ENCODE measurements at regions not wholly inside any gene's neighbourhood (a gene's known extent, or its start where the extent isn't known, plus 50 kb on each side); places are given as distances from the start of the nearest gene placed in this dataset.
"Not testable (repeated sequence)": the region's sequence is repeated elsewhere in the genome, so short reads cannot be mapped to it uniquely, and the experiment has no call there.

DNA sequence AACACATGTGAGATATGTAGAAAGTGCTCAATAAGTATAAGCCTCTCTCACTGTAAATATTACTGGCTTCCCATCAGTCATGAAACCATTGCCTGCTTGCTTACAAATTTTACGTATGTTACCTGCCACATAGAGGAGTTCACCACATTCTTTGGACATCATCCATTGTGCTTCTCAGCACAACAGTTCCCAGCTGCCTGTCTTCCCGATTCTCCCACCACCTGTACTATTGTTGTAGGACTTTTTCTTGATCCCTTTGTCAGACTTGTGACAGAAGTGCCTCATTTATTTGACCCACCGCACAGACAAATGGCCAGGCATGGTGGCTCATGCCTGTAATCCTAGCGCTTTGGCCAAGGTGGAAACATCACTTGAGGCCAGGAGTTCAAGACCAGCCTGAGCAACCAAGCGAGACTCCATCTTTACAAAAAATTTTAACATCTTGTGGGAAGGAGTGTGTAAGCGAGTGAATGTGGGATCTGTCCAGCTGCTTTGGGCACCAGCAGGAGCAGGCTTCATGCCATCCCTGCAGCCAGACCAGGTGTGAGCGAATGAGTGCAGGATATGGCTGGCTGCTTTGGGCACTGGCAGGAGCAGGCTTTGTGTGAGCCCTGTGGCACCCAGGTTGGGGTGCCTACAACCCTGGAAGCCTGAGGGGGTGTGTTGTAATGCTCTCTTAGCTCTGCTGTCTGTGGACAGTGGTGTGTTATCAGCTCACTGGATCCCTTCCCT is 139.9 kb upstream of the ELL2 start:
- DNase-seq, result no peak

DNA sequence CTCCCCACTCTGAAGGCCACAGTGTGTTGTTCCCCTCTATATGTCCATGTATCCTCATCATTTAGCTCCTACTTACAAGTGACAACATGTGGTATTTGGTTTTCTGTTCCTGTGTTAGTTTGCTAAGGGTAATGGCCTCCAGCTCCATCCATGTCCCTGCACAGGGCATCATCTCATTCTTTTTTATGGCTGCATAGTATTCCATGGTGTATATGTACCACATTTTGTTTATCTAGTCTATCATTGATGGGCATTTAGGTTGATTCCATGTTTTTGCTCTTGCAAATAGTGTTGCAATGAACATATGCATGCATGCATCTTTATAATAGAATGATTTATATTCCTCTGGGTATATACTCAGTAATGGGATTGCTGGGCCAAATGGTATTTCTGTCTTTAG is 135.8 kb upstream of the ELL2 start:
- not testable (repeated sequence) for DNase-seq

DNA sequence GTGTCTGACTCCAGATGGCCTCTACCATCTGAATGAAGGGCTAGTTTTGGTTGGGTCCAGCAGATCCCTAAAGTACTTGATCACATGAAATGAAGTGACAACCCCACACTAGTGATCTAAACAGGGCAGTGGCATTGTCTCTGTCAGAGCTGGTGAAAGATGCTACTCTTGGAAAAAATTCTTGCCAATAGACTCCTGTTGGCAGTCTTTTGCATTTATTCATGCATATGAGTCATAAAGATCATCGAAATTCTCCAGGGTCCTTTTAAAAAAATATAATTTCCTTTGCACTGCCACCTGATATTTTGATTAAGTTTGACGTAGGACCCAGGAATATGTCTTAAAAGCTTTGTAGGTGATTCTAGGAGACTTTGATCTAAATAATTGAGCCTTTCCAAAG is 135.1 kb upstream of the ELL2 start:
- no peak for DNase-seq

DNA sequence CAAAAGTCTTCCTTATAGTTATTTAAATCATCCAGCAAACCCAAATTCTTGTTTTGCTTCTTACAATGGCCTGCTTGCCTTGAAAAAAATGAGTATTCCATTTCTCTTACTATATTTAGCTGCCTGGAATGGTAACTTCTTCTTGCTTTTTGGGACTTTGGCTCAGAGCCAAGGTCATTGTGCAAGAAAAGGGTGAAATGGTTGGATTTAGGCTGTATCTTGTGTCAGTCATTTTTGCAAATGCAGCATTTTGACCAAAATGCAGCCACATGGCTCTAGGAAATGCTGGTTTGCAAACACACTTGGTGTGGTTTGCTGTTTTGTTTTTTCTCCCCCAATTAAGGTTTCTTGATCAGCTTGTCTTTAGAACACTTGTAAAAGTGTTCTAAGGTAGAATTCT is 133.3 kb upstream of the ELL2 start:
- no peak for DNase-seq

- DNase-seq, result no peak
Observed at GRCh38 chr5:96093890-96094381, 132.3 kb upstream of the ELL2 start.

DNA sequence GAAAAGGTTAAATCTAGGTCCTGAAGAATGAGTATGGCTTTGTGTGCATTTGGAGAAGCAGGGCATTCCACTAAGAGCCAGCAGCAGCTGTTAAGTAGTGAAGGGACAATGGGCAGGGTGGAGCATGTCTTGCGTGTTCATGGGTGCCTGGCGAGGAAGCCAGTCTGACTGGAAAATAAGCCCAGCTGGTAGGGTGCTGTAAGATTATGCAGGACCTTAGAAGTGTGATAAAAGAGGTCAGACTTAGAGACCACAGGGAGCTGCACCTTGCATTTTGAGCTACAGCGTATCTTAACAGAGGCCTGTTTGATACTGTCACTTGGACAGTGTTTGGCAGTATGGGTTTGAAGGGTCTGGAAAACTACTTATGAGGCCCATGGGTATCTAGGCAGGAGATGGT is 131.7 kb upstream of the ELL2 start:
- DNase-seq, result no peak

DNA sequence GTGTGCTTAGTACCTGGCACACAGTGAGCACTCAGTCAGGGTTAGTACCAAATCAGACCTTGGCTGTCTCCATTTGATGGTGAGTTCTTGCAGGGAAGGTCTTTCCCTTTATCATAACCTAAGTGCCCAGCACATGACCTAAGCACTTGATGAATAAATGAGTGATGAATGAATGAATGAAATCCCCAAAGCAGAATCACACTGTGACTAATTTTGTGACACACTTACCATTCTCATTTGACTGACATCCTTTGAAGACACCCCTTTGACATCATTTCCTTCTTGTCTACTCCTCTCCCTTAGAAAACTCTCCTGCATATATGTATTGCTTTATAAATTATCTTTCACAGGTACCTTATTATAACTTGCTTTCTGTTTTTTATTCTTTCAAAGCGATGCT is 130.2 kb upstream of the ELL2 start:
- no peak for DNase-seq

- DNase-seq, result no peak
Observed at GRCh38 chr5:96090215-96090614, 128.6 kb upstream of the ELL2 start.

DNA sequence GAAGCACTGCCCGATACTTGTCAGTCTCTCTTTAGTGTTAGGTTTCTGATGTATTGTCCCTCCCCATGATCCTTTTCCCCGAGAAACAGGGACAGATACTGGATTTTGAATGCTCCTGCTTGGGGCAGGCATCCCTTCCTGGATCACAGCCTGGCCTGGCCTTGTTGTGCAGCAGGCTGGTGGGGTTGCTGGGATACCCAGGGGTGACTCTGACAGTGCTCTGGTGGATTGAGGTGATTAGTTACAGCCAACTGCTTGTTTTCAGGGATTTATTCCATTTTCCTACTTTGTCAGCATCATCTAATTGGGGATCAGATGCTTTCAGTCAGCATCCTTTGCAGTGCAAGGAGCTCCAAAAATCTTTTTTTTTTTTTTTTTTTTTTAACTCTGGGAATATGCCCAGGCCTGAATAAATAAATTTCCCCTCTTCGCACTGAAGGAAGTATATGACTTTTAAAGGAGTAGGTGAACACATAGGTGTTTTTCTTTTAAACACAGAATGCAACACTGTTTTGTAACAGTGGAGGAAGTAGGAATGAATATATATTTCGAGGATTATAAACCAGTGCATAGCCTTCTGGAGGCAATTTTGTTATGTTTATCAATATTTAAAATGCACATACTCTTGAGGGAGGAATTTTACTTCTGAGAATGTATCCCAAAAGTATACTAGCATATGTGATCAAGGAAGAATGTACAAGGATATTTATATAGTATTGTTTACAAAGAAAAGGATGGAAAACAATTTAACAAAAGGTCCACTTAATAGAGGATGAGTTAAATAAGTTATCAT is 127.3 kb upstream of the ELL2 start:
- no peak for DNase-seq

GRCh38 chr5:96087939-96088338 is 126.3 kb upstream of the ELL2 start:
- no peak for DNase-seq

- DNase-seq, result no peak
Observed at GRCh38 chr5:96084874-96085506, 123.3 kb upstream of the ELL2 start.

DNA sequence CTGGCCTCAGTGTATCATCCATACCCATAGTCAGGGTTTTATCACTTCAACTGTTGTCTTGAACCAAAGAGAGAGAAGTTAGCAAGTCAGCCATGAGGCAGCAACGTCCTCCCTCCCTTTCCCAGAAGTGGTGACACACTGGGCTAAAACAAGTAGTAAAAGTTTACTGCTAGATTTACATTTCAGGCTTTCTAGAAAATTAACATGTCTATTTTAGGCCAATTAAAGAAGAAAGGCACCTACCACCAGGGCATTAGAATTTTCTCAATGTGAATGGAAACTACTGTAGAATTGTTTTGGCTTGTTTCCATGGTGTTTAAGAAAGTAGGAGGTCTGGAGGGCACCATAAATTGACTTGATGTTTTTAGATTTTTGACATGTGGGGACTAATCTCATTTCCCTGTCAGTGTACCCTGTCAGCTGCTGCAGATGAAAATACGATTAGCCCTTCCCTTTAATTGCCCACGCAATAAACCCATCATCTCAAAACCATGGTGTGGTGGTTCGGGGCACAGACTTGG is 121.8 kb upstream of the ELL2 start:
- DNase-seq, result peak; percentile 44

GRCh38 chr5:96081276-96081858 is 119.7 kb upstream of the ELL2 start:
- DNase-seq, result no peak

DNA sequence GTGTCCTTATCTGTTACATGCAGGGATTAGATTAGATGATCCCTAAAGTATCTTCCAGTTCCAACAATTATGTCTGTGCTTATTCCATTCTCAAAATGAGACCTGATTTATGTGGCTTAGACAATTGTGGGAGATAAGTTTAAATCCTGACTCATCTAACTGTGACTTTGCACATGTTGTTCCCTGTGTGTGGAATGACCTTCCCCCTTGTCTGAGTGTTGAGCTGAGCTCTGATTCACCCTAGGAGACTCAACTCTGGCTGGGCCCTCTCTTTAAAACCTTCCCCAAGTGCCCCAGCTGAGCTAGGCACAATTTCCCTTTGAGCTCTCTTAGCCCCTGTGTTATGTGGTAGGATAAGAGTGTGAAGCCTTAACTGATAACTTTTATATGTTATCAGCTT is 118.9 kb upstream of the ELL2 start:
- no peak for DNase-seq

- DNase-seq, result no peak
Observed at GRCh38 chr5:96079962-96080361, 118.3 kb upstream of the ELL2 start.

DNA sequence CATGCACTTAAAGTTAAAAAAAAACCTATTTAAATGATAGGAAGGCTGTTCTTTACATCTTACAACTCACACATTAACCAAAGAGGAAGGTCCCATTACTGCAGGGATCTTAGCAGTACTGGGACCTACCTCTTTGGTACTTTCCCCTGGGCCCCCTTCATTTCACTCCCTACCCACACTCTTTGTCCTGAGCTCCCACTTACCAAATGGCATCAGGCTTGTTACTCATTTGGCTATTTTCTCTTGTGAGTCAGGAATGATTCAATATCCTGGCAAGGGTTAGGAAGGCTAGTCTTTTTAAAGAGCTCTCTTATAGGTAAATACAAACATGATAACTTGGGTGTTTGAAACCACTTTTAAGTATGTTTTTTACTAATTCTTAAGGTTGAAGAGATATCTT is 117.4 kb upstream of the ELL2 start:
- DNase-seq, result no peak

- no peak for DNase-seq
Observed at GRCh38 chr5:96076451-96076850, 114.8 kb upstream of the ELL2 start.

GRCh38 chr5:96075579-96076289 is 114.1 kb upstream of the ELL2 start:
- DNase-seq, result no peak

DNA sequence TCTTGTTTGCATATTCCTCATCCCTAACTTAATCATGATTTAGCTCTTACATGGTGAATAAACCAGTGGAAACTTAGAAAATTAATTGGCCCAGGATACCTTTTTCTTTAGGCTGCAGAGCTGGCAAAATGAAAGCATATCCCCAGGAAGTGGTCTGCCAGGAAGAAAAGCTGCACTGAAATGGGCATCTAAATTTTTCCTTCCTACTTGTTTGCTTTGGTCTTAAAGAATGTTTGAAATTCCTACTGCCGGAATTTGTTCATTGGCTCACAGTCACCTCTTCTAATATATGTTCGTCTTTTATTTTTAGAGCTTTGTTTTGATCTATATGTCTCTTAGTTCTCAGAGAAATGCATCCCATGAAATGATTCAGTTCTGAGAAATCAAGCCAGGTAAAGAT is 113.2 kb upstream of the ELL2 start:
- no peak for DNase-seq

- DNase-seq, result no peak
Observed at GRCh38 chr5:96074460-96074859, 112.8 kb upstream of the ELL2 start.

DNA sequence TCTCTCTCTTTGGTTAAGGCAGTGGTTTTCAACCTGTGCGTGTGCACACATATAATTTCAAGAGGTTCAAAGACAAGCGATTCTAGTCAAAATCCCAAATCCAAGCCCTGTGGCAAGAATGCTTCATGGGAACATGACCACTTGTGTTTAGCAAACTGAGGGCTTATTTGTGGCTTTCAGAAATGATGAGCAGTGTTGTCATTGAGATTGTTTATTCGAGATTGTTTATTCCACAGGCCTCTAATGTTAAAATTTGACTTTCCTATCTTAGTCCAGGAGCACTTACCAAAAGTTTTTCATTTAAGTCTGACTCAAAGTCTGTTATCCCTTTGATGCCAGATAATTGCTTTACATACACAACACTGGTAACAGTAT is 111.1 kb upstream of the ELL2 start:
- no peak for DNase-seq
